NAMALWA (cell line): ENCODE measurements at regions not wholly inside any gene's neighbourhood (a gene's known extent, or its start where the extent isn't known, plus 50 kb on each side); places are given as distances from the start of the nearest gene placed in this dataset.

Experiments used
- DNase-seq: peaks from one replicate; pipeline ENCODE4 v3.0.0-alpha.2; 2015; ENCODE audit warnings: low spot score

DNA sequence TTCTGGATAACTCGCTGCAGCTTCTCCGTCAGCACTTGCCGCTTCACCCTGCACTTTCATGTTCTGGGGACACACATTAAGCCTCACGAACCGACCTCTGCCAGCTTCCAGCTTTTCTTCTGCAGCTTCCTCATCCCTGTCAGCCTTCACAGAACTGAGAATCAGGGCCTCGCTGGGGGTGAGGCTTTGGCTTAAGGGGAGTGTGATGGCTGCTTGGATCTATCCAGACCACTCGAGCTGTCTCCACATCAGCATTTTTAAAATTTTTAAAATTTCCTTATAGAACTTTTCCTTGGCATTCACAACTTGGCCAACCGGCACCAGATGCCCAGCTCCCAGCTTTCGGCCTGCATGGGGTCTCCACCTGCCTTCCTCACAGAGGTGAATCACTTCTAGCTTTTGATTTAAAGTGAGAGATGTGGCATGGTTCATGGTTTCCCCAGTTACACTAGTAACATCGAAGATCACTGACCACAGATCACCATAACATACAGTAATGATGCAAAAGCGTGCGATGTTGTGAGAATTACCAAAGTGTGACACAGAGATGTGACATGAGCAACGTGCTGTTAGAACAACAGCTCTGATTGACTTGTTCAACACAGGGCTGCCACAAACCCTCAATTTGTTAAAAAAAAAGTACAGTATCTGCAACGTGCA is 139.1 kb upstream of the C14orf180 start:
- DNase-seq: no peak

DNA sequence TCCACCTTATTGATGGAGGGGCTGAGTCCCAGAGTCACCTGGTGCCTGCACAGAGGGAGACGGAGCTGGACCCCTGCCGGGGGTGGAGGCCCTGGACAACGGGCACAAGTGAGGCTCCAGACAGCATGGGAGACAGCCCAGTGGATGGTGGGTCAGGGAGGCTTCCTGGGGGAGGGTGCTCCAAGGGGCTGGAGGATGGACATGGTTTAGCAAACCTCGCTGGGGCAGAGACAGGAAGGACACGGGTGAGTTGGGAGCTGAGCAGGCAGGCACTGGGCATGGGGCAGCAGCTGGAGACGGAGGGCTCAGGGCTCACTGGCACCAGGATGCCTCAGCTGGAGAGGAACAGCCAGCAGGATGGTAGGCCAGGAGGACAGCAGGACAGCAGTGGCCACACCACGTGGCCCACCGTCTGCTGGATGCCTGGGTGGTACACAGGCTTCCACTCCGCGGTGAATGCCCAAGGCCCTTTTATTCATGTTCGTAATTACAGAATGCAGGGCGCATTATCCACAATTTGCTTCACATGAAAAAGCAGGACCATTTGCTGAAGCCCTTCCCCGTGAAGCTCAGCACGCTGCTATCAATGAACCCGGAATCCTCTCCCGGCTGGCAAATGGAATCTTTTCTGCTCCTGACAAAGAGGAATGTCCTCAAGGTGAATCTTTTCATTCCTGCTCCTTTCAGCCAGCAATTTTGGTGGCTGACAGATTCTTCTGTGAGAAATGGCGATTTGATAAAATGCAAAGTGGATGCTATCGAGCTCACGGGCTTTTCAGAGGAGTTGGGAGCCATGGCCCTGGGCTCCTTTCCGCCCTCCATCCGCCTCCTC is 138.1 kb upstream of the C14orf180 start:
- DNase-seq: no peak

DNA sequence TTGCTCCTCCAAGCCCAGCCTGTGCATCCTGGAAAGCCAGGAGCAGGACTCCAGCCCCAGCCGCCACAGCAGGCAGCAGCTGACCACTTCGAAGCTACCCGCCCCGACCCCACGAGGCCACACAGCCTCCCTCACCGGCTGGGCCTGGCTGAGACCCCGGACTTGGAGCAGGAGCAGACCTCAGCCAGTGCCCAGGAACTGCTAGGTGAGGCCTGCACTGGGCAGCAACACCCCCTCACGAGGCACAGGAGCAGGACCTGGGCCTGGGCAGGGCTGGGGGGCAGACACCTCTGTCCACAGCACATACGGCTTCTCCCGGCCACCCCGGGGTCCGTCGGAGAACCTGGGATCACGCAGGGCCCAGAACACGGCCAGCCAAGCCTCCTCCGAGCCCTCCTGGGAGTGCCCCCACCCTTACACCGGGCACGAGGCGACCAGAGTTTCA is 137.4 kb upstream of the C14orf180 start:
- DNase-seq: no peak

DNA sequence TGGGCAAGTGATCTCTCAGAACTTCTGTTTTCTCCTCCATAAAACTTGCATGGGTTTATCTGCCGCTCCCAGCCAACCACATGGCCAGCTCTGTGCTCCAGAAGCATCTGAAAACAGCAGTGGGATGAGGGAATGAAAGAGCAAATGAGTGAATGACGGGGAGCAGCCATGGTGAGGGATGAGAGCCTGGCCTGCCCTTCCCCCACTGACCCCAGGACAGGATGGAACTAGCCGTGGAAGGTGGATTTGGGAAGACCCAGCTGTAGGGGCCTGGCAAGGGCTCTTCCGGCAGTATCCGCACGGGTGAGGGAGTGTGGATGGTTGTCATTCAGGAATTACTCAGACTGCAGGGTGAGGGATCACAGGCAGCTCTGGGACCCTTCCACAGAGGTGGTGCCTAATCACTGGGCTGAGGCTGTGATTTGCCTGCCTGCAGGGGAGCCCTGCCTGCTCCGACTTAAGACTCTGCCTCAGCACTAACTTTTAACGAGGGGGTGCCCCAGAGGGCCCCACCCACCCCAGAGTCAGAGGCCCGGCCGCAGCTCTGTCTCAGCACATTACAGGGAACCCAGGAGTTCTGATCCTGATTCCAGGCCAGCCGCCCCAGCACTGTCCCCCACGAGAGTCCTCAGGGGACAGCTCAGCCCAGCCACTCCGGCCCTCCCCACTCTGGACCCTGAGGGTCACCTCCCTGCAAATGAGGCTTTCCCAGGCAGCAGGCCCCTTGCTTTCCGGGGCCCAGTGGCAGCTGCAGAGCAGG is 136.8 kb upstream of the C14orf180 start:
- DNase-seq: no peak

DNA sequence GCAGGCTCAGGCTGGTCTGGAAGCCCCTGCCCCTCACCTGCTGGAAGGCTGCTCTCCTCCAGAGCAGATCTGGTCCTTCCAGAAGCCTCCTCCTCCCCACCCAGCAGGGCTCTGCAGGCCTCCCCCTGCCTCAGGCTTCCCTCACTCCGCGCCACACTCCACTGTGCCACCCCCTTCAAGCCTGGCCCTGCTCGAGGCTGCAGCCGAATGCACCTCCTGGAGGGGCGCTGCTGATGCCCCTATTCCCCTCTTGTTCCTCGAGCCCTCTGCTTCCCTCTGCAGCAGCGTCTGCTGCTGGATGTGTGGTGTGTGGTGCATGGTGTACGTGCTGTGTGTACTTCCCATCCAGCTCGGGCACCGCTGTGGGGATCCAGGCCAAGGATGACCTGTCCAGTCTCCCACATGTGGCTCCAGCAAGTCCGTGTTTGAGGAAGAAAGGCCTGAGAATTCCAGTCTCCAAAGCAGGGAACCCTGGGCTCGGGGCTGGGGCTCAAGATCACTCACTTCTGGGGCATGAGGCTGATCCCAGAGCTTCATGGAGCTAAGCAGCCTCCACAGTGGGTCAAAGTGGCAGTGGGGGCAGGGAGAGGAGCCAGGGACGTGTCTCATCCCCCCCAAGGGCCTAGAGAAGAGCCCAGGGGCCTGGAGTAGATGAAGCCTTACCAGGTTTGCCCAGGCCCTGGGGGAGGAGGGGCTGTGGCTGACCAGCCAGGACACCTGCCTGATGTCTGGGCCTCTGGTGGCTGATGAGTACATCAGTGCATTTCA is 136.0 kb upstream of the C14orf180 start:
- DNase-seq: peak; percentile 22

DNA sequence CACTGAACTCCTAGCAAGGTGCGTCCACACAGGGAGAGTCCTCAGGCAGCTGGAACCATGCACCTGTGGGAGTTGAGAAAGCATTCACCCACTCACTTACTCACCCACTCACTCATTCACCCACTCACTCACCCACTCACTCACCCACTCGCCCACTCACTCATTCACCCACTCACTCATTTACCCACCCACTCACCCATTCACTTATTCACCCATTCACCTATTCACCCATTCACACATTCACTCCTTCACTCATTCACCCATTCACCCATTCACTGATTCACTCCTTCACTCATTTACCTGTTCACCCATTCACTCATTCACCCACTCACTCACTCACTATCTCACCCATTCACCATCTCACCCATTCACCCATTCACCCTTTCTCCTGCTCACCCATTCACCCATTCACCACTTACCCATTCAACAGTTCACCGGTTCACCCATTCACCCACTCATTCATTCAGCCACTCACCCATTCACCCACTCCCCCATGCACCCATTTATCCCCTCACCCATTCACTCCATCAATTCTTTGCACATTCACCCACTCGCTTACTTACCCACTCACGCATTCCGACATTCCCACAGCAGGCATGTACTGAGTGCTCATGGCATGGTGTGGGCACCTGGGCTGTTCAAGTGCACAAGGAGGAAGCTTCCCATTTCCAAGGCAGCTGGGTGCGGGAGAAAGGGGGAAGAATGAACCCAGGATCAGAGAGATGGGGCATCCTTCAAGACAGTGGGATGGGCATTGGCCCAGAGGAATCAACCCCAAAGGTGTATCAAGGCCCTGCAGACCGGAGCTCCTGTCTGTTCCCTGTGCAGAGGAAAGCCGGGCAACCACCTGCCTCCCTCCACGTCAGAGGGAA is 135.2 kb upstream of the C14orf180 start:
- DNase-seq: no peak

DNA sequence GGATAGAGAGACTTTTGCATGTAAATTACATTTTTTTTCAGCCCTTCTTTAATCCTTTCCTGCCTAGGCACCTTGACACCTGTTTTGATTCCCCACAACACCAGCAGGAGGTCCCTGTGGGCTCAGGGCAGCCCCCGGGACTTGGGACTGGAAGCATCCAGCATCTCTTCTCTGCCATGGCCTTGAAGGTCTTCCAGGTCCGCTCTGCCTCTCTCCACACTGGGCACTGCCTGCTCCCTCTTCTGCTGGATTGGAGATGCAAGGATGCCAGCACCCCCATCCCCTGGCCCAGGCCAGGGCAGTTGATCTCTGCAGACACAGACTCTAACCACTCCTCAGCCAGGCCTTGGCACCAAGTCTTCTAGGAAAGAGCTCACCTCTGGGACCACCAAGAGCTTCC is 134.5 kb upstream of the C14orf180 start:
- no peak for DNase-seq

DNA sequence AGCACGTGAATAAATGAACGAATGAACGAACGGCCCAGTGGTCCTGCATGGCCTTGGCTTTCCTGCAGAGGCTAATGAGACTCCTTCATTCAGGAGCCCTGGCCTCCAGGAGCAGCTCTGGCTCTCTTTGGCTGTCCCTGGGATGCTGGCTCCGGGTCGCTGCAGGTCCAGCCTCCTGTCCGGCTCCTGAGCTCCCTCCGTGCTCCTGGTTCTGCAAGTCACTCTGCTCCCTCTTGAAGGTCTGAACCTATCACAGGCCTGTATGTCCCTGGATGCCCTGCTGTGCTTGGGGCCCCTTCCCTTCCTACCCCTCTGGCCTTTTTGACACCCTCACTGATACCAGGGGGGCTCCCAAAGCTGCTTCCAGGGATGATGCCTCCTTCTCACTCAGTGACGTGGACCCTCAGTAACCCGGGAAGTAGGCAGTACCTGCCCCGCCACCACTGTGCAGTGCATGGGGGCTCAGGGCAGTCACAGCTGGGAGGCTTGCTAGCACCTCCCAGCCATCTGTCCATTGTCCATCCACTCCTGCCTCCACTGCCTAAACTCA is 133.7 kb upstream of the C14orf180 start:
- DNase-seq: no peak

DNA sequence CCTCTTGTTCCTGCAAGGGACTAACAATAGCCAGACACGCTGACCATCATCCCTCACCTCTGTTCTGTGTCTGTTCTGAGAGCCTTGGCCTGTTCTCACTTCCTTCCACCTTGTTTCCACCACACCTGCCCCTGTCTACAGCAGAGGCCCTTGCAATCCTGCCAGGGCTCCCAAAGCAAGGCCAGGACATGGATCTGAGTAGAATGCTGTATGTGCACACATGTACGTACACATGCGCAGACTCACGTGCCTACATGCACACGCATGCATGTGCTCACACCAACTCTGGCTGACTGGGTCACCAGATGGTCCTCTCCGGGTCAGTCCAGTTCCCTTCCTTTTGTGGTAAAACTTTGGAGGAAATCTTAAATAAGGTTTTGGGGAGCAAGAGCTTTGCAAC is 133.0 kb upstream of the C14orf180 start:
- no peak for DNase-seq

DNA sequence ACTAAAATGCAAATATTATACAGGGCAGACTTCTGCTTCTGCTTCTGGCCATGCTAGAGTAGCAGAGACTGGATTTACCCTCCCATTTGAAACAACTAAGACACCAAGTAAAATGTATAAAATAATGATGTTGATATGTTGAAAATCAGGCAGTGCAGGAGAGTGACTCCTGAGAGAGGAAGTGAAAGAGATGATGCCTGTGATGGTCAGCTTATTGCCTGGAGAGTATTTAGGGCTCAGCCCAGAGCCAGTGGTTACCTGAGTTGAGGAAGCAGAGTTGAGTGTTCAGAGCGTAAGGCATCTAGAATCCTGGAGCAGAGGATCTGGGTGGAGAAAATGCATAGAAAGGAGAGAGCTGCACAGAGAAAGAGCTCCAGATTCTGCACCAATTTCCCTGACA is 131.8 kb upstream of the C14orf180 start:
- no peak for DNase-seq

DNA sequence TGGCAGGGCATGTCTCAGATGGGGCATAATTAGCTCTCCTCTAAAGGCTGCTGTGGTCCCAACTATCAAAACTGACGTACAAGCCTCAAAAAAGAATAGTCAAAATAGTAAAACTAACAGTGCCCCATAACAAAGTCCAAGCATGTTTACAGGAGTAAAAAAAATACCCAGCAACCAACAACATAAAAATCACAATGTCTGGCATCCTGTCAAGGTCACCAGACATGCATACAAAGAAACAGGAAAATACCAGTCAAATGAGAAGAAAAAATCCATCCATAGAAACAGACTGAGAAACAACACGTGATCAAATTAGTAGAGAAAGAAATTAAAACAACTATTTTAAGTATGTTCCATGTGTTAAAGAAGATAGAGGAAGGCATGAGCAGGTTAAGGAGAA is 131.2 kb upstream of the C14orf180 start:
- DNase-seq: no peak

DNA sequence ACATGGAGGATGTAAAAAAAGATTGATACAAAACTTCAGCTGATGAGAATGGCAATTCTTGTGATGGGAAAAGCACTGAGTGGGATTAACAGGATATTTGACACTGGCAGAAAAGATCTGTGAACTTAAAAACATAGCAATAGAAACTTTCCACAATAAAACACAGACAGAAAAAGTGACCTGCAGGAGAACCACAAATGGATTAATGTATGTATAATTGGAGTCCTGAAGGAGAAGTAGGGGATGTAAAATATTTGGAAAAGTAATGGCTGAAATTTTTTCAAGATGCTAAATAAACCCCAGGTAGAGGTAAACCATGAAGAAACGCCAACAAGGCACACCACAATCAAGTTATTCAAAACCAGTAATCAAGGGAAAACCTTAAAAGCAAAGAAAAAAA is 130.8 kb upstream of the C14orf180 start:
- no peak for DNase-seq

DNA sequence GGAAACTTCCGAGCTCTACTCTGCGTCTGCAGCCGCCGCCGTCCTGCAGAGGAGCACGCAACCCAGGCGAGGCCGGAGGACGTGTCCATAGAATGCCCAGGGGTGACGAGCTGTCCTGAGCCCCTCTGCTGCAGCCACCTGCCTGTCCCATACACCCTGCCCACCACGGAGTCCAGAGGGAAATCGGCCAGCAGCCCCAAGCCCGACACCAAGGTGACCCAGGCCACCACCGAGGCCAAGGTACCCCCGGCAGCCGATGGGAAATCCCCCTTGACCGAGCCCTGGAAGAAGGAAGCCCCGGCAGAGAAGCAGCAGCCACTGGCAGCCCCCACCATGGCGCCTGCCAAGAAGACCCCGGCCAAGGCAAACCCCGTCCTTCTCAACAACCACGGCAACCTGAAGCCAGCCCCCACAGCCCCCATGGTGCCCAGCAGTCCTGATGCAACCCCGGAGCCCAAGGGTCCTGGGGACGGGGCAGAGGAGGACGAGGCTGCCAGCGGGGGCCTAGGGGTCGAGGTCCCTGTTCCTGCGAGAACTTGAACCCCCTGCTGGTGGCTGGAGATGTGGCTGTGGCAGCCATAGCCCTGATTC is 128.7 kb upstream of the C14orf180 start:
- DNase-seq: no peak

DNA sequence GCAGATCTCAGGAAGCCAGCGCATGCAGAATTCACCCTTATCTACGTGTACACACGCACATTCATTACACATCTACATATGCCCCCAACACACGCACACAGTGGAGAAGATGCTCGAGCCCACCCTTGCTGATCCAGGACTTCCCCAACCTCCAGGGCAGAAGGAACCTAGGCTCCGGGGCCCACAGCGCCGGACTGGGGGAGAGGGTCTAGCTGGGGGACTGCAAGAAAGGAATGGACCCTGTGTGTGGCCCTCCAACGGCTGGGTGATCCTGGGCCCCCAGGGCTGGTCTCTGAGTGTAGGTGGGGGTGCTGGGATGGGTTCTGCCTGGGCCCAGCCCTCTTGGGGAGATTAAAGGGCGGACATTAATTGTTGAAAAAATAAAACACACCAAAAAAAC is 128.1 kb upstream of the C14orf180 start:
- no peak for DNase-seq

DNA sequence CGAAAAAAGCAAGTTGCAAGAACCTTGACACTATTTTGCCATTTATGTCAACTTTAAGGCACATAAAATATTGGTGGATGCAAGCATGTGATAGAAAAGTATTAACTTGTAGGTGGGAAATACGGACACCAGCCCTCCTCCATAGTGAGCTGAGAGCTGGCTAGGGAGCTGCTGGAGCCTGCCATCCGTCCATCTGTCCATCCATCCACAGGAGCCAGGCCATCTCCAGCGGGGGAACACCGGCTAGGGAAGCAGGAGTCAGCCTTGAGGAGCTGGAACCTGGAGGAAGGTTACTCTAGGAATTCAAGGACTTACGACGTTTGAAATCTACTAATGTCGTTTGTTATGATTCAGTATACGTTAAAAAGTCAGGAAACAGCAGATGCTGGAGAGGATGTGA is 120.7 kb upstream of the C14orf180 start:
- no peak for DNase-seq

DNA sequence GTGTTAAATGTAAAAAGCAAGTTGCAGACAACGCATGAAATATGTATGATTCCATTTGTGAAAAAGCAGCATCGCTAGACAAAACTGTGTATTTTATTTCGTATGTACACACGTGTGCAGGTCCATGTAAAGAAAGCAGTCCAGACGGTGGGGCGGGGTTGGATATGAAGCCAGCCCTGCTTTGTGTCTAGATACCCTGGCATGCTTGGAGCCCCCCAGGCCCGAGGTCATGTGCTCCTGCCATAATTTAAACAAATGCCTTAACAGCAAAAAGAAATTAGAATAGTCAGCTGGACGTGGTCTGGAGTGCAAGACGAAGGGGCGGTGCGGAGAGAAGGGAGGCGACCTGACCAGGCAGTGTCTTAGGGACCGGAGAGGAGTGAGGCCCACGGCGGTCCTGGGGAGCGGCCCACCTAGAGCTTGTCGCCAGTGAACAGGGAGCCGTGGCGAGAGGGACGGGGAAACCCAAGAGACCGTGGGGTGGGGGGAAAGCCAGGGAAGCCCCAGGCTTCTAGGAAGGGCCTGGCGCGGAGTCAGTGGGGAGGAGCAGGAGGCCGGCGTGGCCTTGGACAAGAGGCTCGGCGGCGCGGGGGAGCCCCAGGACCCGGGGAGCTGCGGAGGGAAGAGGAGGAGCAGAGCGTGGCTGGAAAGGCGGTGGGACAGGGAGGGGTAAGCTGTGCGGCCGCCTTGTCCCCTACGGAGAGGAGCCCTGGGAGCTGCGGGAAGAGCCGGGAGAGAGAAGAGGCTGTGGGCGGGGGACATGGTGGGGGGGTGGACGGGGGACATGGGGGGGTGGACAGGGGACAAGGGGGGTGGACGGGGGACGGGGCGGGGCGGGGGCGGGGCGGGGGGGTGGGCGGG is 118.5 kb upstream of the C14orf180 start:
- DNase-seq: no peak

DNA sequence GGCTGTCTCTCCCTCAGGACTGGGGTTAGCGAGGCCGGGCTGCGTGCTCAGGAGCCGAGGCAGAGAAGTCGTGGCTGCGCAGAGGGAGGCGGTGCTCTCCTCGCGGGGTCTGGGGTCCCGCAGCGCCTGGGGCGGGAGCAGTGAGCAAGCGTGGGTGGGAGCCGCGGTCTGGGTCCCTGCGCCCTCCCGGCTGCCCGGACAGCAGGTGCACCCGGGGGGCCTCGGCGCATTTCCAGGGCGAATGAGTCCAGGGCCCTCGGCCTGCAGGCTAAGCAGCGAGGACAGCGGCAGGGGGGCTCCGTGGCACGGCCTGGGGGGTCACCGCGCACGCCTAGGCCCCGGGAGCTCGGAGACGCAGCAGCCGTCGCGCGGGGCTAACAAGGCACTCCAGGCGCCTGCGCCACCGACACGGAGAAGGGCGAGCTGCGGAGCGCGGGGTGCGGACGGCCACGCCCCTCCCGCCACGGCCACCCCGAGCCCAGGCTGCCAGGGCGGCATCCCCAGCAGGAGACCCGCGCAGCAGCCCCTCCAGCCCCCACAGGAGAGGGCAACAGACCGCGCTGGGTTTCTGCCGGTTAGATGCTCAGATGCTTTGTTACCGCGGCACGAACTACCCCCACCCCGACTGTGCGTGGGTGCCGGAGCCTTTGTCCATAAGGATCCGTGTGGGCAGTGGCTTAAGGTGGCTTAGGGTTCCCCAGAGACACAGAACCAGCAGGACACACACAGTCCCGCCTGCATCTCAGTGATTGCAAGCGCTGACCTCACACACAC is 117.7 kb upstream of the C14orf180 start:
- no peak for DNase-seq
